Memory B cell (primary cell): ENCODE measurements at regions not wholly inside any gene's neighbourhood (a gene's known extent, or its start where the extent isn't known, plus 50 kb on each side); places are given as distances from the start of the nearest gene placed in this dataset.

Experiments
- ATAC-seq: fragments of 150-1000 bp; cut with Tn5 transposase; 2 replicates; pipeline ENCODE4 v1.10.0; 2021; ENCODE audit warnings: low read depth, mild to moderate bottlenecking, moderate library complexity
- DNase-seq, 2 donors: peaks; one replicate each; pipeline ENCODE4 v3.0.0; 2022; ENCODE audit warnings: low spot score in 2 of 2
- H3K27ac Mint-ChIP-seq: one replicate; pipeline ENCODE4 v1.8.0; 2022; ENCODE audit warnings: mild to moderate bottlenecking, moderate library complexity, mixed read lengths
- H3K27me3 Mint-ChIP-seq: one replicate; pipeline ENCODE4 v1.8.0; 2022; ENCODE audit warnings: mixed read lengths
- H3K36me3 Mint-ChIP-seq: one replicate; pipeline ENCODE4 v1.8.0; 2022; ENCODE audit warnings: mild to moderate bottlenecking, mixed read lengths
- H3K4me1 Mint-ChIP-seq: one replicate; pipeline ENCODE4 v1.8.0; 2022; ENCODE audit warnings: mixed read lengths
- H3K4me3 Mint-ChIP-seq: one replicate; pipeline ENCODE4 v1.8.0; 2022; ENCODE audit warnings: mild to moderate bottlenecking, moderate library complexity, mixed read lengths
- H3K9me3 Mint-ChIP-seq: one replicate; pipeline ENCODE4 v1.8.0; 2022; ENCODE audit warnings: mixed read lengths

- no peak overlapping the region for H3K27ac Mint-ChIP-seq
- DNase-seq (peak; percentile 24 to 28), ATAC-seq (peak; percentile 75)
- H3K4me3 Mint-ChIP-seq: no peak overlapping the region
- peaks cover 22% of the 10 kb centered on the region for H3K4me1 Mint-ChIP-seq
- H3K36me3 Mint-ChIP-seq: no peaks in the 10 kb centered on the region
- peaks cover 1% of the 10 kb centered on the region for H3K9me3 Mint-ChIP-seq
- no peaks in the 10 kb centered on the region for H3K27me3 Mint-ChIP-seq
Observed at GRCh38 chr3:30548600-30548999, 57.8 kb upstream of the TGFBR2 start.

DNA sequence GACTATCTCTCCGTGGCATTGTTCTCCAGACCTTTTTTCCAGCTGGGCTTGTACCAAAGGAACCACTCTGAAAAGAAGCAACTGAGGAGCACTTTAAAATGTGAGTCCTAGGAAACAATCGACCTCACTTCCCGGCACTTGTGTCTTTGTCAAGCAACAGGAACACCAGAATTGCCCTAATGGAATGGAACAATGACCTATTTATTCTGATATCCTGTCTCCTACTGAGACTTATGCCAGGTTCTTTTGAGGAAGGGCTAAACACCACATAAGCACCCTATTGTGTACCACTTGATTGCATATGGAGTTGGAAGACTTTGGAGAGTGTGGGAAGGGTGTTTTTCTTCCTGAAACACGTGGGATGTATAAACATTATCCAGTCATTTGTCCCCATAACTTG is 56.8 kb upstream of the TGFBR2 start:
- Mint-ChIP-seq H3K36me3 (no peaks in the 10 kb centered on the region), H3K27ac (no peak overlapping the region)

GRCh38 chr3:30550246-30550645 is 56.2 kb upstream of the TGFBR2 start:
- H3K4me1 Mint-ChIP-seq: peaks cover 22% of the 10 kb centered on the region
- ATAC-seq: no peak
- H3K9me3 Mint-ChIP-seq: peaks cover 1% of the 10 kb centered on the region
- H3K27me3 Mint-ChIP-seq: no peaks in the 10 kb centered on the region
- H3K4me3 Mint-ChIP-seq: no peak overlapping the region
- no peak overlapping the region for H3K27ac Mint-ChIP-seq
- DNase-seq: no peak
- no peaks in the 10 kb centered on the region for H3K36me3 Mint-ChIP-seq

More for the DNA sequence above, 56.8 kb upstream of the TGFBR2 start:
- Mint-ChIP-seq H3K4me1 (peaks cover 22% of the 10 kb centered on the region), H3K9me3 (peaks cover 1% of the 10 kb centered on the region), H3K4me3 (no peak overlapping the region), H3K27me3 (no peaks in the 10 kb centered on the region)
- DNase-seq: no peak
- no peak for ATAC-seq

DNA sequence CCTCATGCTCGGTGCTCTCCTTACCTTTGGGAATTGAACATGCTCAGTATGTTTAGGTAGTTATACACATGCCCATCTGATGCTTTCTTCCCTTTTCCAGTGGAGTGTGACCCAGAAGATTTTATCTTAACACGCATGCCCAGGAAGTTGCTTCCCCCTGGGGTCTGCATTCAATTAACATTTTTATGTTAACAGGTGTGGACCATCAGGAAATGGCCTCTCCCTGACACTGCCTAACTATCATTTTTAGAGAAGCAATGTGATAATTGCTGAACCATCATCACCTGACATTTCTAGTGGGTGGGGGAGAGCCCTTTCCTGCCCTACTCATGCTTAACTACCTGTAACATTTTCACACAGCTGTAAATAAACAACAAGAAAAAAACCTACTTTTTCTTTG is 55.1 kb upstream of the TGFBR2 start:
- H3K27me3 Mint-ChIP-seq: no peaks in the 10 kb centered on the region
- ATAC-seq: peak; percentile 70
- no peak overlapping the region for H3K4me3 Mint-ChIP-seq
- H3K27ac Mint-ChIP-seq: no peak overlapping the region
- peaks cover 1% of the 10 kb centered on the region for H3K9me3 Mint-ChIP-seq
- H3K36me3 Mint-ChIP-seq: no peaks in the 10 kb centered on the region
- H3K4me1 Mint-ChIP-seq: peaks cover 22% of the 10 kb centered on the region
- no peak for DNase-seq

DNA sequence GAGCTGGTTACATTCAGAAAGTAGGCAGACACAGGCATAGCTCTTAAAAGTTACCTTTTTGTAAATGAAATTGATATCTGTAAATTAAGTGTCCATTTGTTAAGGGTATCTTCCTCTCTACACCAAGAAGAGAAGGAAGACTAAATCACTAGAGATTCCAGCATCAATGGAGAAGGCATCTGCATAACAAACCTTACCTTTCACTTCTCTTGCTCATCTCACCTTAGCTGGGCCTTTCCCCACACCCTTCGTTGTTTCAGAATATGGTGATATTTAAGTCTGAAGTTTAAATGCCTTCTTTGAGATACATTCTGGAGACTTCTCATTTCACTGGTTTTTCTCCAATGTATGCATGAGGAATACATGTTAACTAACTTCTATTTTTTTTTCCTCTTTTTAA is 54.5 kb upstream of the TGFBR2 start:
- Mint-ChIP-seq H3K4me3 (no peak overlapping the region), H3K36me3 (no peaks in the 10 kb centered on the region), H3K4me1 (peaks cover 22% of the 10 kb centered on the region), H3K9me3 (peaks cover 1% of the 10 kb centered on the region), H3K27me3 (no peaks in the 10 kb centered on the region), H3K27ac (peak overlapping the region; percentile 46)
- DNase-seq (no peak), ATAC-seq (no peak)

GRCh38 chr3:30553641-30554316 is 52.6 kb upstream of the TGFBR2 start:
- Mint-ChIP-seq H3K27ac (no peak overlapping the region), H3K4me3 (no peak overlapping the region), H3K36me3 (no peaks in the 10 kb centered on the region), H3K4me1 (peaks cover 18% of the 10 kb centered on the region), H3K27me3 (no peaks in the 10 kb centered on the region), H3K9me3 (no peaks in the 10 kb centered on the region)
- no peak for ATAC-seq
- DNase-seq: no peak

DNA sequence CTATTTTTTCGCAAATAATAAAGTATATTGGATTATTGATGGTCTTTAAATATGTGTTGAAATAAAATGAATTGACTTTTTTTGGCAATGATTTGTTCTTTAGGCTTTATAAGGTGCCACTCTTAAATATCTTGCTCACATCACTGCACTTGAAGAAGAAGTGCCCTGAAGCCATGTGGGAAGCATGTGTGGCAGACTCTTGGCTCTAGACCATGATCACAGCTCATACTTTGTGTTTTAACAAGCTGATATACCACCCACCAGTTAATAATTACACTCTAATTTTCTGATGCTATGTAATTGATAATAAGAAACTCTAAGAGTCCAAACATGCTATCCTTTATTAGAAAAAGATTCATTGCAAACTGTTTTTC is 52.1 kb upstream of the TGFBR2 start:
- peaks cover 18% of the 10 kb centered on the region for H3K4me1 Mint-ChIP-seq
- no peak for ATAC-seq
- no peak overlapping the region for H3K27ac Mint-ChIP-seq
- no peaks in the 10 kb centered on the region for H3K27me3 Mint-ChIP-seq
- no peaks in the 10 kb centered on the region for H3K9me3 Mint-ChIP-seq
- no peaks in the 10 kb centered on the region for H3K36me3 Mint-ChIP-seq
- DNase-seq: no peak
- H3K4me3 Mint-ChIP-seq: no peak overlapping the region

DNA sequence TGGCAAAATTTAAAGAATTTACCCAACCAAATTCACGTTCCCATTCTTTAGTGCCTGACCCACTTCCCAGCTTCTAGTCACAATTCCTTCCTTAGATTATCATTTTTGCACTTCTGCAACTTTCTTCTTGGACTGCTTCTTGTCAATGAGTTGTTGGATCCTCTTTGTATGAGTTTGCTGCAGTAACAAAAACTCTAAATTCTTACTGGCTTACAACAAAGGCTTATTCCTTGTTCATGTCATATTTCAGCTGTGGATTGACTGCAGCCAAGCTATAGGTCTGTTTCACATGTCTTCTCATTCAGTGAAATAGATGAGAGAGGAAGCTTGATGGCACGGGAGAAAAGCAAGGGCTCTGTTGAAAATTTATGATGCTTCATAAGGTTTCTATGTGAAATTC is 50.4 kb upstream of the TGFBR2 start:
- Mint-ChIP-seq H3K4me1 (peaks cover 16% of the 10 kb centered on the region), H3K27ac (no peak overlapping the region), H3K9me3 (no peaks in the 10 kb centered on the region), H3K27me3 (no peaks in the 10 kb centered on the region), H3K4me3 (no peak overlapping the region), H3K36me3 (no peaks in the 10 kb centered on the region)
- no peak for DNase-seq
- ATAC-seq: no peak
